Right renal cortex interstitium (tissue), 3 donors: ENCODE measurements at regions not wholly inside any gene's neighbourhood (a gene's known extent, or its start where the extent isn't known, plus 50 kb on each side); places are given as distances from the start of the nearest gene placed in this dataset.

ENCODE experiments used
- DNase-seq, 3 donors: peaks; one replicate each; pipeline ENCODE4 v3.0.0-alpha.2; 2013; ENCODE audit warnings: low read depth in 3 of 3, low spot score in 2 of 3

- no peak for DNase-seq
Observed at GRCh38 chr10:112083472-112083871, 100.1 kb downstream of the GPAM start.

- no peak for DNase-seq
Observed at GRCh38 chr10:112087953-112088456, 95.6 kb downstream of the GPAM start.

- DNase-seq = no peak
Observed at GRCh38 chr10:112091703-112092102, 91.9 kb downstream of the GPAM start.

GRCh38 chr10:112092519-112092918 lies 91.0 kb downstream of the GPAM start:
- no peak for DNase-seq

- no peak for DNase-seq
Observed at GRCh38 chr10:112094984-112095383, 88.6 kb downstream of the GPAM start.

- DNase-seq = no peak
Observed at GRCh38 chr10:112095731-112096130, 87.8 kb downstream of the GPAM start.

DNA sequence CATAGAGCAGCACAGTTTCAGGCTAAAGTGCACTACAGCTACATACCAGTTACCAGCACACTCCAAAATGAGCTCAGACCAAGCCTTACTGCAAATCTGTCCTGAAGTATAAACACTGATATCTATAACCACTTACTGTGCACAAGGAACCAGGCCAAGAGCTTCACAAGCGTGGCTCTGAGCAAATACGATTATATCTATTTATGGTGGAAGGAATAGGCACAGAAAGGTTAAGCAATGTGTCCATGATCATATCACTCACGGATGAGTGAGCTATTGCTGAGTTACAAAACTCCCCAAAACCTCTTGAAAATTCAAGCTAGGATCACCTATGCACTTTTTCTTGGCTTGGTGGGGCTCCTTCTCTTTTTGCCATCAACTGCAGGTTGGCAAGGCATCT lies 84.9 kb downstream of the GPAM start:
- DNase-seq = no peak
